GM18519 (cell line): ENCODE measurements at regions not wholly inside any gene's neighbourhood (a gene's known extent, or its start where the extent isn't known, plus 50 kb on each side); places are given as distances from the start of the nearest gene placed in this dataset.
"Not testable (repeated sequence)": the region's sequence is repeated elsewhere in the genome, so short reads cannot be mapped to it uniquely, and the experiment has no call there.

Source experiments
- ATAC-seq: cut with Tn5 transposase; IDR thresholded peaks from one replicate; pipeline ENCODE4 v1.9.1; 2021; ENCODE audit warnings: mild to moderate bottlenecking, moderate library complexity; ENCODE audit not compliant: unreplicated experiment, low FRiP score

GRCh38 chrX:7542587-7543380 is 300.2 kb upstream of the VCX start:
- no peak for ATAC-seq

- ATAC-seq: no peak
Observed at GRCh38 chrX:7522860-7523259, 320.1 kb upstream of the VCX start.

GRCh38 chrX:7515681-7516413 is 327.1 kb upstream of the VCX start:
- ATAC-seq: no peak

GRCh38 chrX:7514871-7515599 is 327.9 kb upstream of the VCX start:
- no peak for ATAC-seq

GRCh38 chrX:7512845-7513244 is 330.1 kb upstream of the VCX start:
- ATAC-seq: no peak

- no peak for ATAC-seq
Observed at GRCh38 chrX:7503251-7503650, 339.7 kb upstream of the VCX start.

- ATAC-seq: no peak
Observed at GRCh38 chrX:7500386-7500785, 342.6 kb upstream of the VCX start.

- ATAC-seq: no peak
Observed at GRCh38 chrX:7486505-7486904, 338.6 kb upstream of the PUDP start.

GRCh38 chrX:7485061-7485460 is 337.1 kb upstream of the PUDP start:
- ATAC-seq: no peak

GRCh38 chrX:7480721-7481120 is 332.8 kb upstream of the PUDP start:
- ATAC-seq: no peak

GRCh38 chrX:7462110-7462509 is 314.2 kb upstream of the PUDP start:
- ATAC-seq: no peak

GRCh38 chrX:7461051-7461450 is 313.1 kb upstream of the PUDP start:
- not testable (repeated sequence) for ATAC-seq

GRCh38 chrX:7447801-7448499 is 300.0 kb upstream of the PUDP start:
- ATAC-seq: no peak

GRCh38 chrX:7446815-7447214 is 298.9 kb upstream of the PUDP start:
- ATAC-seq: no peak

- no peak for ATAC-seq
Observed at GRCh38 chrX:7444967-7445366, 297.0 kb upstream of the PUDP start.

GRCh38 chrX:7441586-7441985 is 293.6 kb upstream of the PUDP start:
- ATAC-seq: no peak

- no peak for ATAC-seq
Observed at GRCh38 chrX:7435822-7436221, 287.9 kb upstream of the PUDP start.

GRCh38 chrX:7432901-7433300 is 284.9 kb upstream of the PUDP start:
- ATAC-seq: no peak

- ATAC-seq: no peak
Observed at GRCh38 chrX:7420717-7421116, 272.8 kb upstream of the PUDP start.

- no peak for ATAC-seq
Observed at GRCh38 chrX:7414753-7415152, 266.8 kb upstream of the PUDP start.

GRCh38 chrX:7412840-7413239 is 264.9 kb upstream of the PUDP start:
- ATAC-seq: no peak
